Vagina (tissue), 2 donors: ENCODE measurements at regions not wholly inside any gene's neighbourhood (a gene's known extent, or its start where the extent isn't known, plus 50 kb on each side); places are given as distances from the start of the nearest gene placed in this dataset.

ENCODE experiments used
- DNase-seq, 2 donors: peaks; one replicate each; pipeline ENCODE4 v3.0.0-alpha.2; 2017; ENCODE audit errors: extremely low spot score in 2 of 2
- H3K27ac ChIP-seq: fragments of 200-600 bp; sonication (generic); one replicate; pipeline ENCODE4 v1.5.1; 2019
- H3K27me3 ChIP-seq: fragments of 200-600 bp; sonication (generic); one replicate; pipeline ENCODE4 v1.5.1; 2019
- H3K36me3 ChIP-seq, 2 donors: fragments of 200-600 bp; sonication (generic); one replicate each; pipeline ENCODE4 v1.5.1; 2017 to 2019
- H3K4me1 ChIP-seq: fragments of 200-600 bp; sonication (generic); one replicate; pipeline ENCODE4 v1.5.1; 2019
- H3K4me3 ChIP-seq, 2 donors: fragments of 200-600 bp; sonication (generic); 1 replicate in 1 of 2; 2 replicates in 1 of 2; pipeline ENCODE4 v1.5.1; 2016 to 2019
- H3K9me3 ChIP-seq: fragments of 200-600 bp; sonication (generic); one replicate; pipeline ENCODE4 v1.5.1; 2019
- CTCF ChIP-seq, 3 experiments: fragments of 450-650 bp in 2 of 3; fragments of 200-600 bp in 1 of 3; sonication (generic) in 1 of 3; IDR thresholded peaks; one replicate each; pipeline ENCODE4 v1.5.1; 2017 to 2019; ENCODE audit warnings: antibody characterized with exemption in 3 of 3, mild to moderate bottlenecking in 2 of 3, moderate library complexity in 2 of 3
- POLR2A ChIP-seq, 2 donors: fragments of 450-650 bp; IDR thresholded peaks; one replicate each; pipeline ENCODE4 v1.6.1; 2017; ENCODE audit warnings: antibody characterized with exemption in 2 of 2, mild to moderate bottlenecking in 2 of 2, moderate library complexity in 2 of 2
- POLR2AphosphoS5 ChIP-seq, 2 donors: sonication (generic); formaldehyde crosslinking; IDR thresholded peaks; one replicate each; pipeline ENCODE4 v1.9.0; 2017; ENCODE audit warnings: antibody characterized with exemption in 2 of 2, mild to moderate bottlenecking in 2 of 2, low read depth in 1 of 2; ENCODE audit not compliant: insufficient read depth in 1 of 2
- intact Hi-C: fragments of 100-400 bp; cut with DNase I; formaldehyde crosslinking; loops from one replicate; pipeline ENCODE4 v1.15.1; 2023

- TF ChIP-seq POLR2AphosphoS5 (IDR thresholded peaks at IDR 0.05; ENCODE audit: insufficient read depth in 1 of 2, low read depth in 1 of 2) (no peak), CTCF (IDR thresholded peaks at IDR 0.05) (no peak), POLR2A (IDR thresholded peaks at IDR 0.05) (no peak)
- no peaks in the 10 kb centered on the region for H3K27me3 ChIP-seq
These were observed 103.5 kb upstream of the PTCH1 start for GRCh38 chr9:95620314-95620713.

GRCh38 chr9:95615246-95615645 lies 98.5 kb upstream of the PTCH1 start:
- intact Hi-C loops: no loop called here
- Histone ChIP-seq H3K27me3 (no peaks in the 10 kb centered on the region), H3K9me3 (no peaks in the 10 kb centered on the region), H3K4me3 (no peak overlapping the region), H3K4me1 (no peaks in the 10 kb centered on the region), H3K27ac (no peak overlapping the region), H3K36me3 (no peaks in the 10 kb centered on the region)
- TF ChIP-seq CTCF (IDR thresholded peaks at IDR 0.05) (no peak), POLR2AphosphoS5 (IDR thresholded peaks at IDR 0.05; ENCODE audit: insufficient read depth in 1 of 2, low read depth in 1 of 2) (no peak), POLR2A (IDR thresholded peaks at IDR 0.05) (no peak)
- no peak for DNase-seq

More at GRCh38 chr9:95620314-95620713, 103.5 kb upstream of the PTCH1 start:
- Histone ChIP-seq H3K4me1 (no peaks in the 10 kb centered on the region), H3K9me3 (no peaks in the 10 kb centered on the region), H3K27ac (no peak overlapping the region), H3K36me3 (no peaks in the 10 kb centered on the region), H3K4me3 (no peak overlapping the region)
- DNase-seq: no peak
- intact Hi-C loops: no loop called here

GRCh38 chr9:95613670-95614069 lies 96.9 kb upstream of the PTCH1 start:
- TF ChIP-seq CTCF (IDR thresholded peaks at IDR 0.05): no peak
- no peak for TF ChIP-seq POLR2AphosphoS5 (IDR thresholded peaks at IDR 0.05; ENCODE audit: insufficient read depth in 1 of 2, low read depth in 1 of 2)
- TF ChIP-seq POLR2A (IDR thresholded peaks at IDR 0.05): no peak
- no peak overlapping the region for H3K4me3 ChIP-seq
- H3K27me3 ChIP-seq: no peaks in the 10 kb centered on the region
- no peaks in the 10 kb centered on the region for H3K4me1 ChIP-seq
- intact Hi-C loops: no loop called here
- no peaks in the 10 kb centered on the region for H3K9me3 ChIP-seq
- no peak overlapping the region for H3K27ac ChIP-seq
- H3K36me3 ChIP-seq: no peaks in the 10 kb centered on the region
- no peak for DNase-seq

GRCh38 chr9:95611354-95611753 lies 94.6 kb upstream of the PTCH1 start:
- Histone ChIP-seq H3K27me3 (no peaks in the 10 kb centered on the region), H3K27ac (no peak overlapping the region), H3K36me3 (no peaks in the 10 kb centered on the region), H3K4me1 (peaks cover 2% of the 10 kb centered on the region), H3K4me3 (no peak overlapping the region), H3K9me3 (no peaks in the 10 kb centered on the region)
- intact Hi-C loops: no loop called here
- TF ChIP-seq POLR2AphosphoS5 (IDR thresholded peaks at IDR 0.05; ENCODE audit: insufficient read depth in 1 of 2, low read depth in 1 of 2): no peak
- TF ChIP-seq POLR2A (IDR thresholded peaks at IDR 0.05): no peak
- no peak for DNase-seq

GRCh38 chr9:95610006-95610785 lies 93.4 kb upstream of the PTCH1 start:
- no peaks in the 10 kb centered on the region for H3K36me3 ChIP-seq
- intact Hi-C loops: no loop called here

More at GRCh38 chr9:95610006-95610785, 93.4 kb upstream of the PTCH1 start:
- H3K9me3 ChIP-seq: no peaks in the 10 kb centered on the region
- H3K4me1 ChIP-seq: peaks cover 8% of the 10 kb centered on the region
- H3K27ac ChIP-seq: no peak overlapping the region
- no peak for TF ChIP-seq POLR2AphosphoS5 (IDR thresholded peaks at IDR 0.05; ENCODE audit: insufficient read depth in 1 of 2, low read depth in 1 of 2)
- TF ChIP-seq CTCF (IDR thresholded peaks at IDR 0.05): no peak
- no peak for TF ChIP-seq POLR2A (IDR thresholded peaks at IDR 0.05)
- no peak for DNase-seq
- no peak overlapping the region for H3K4me3 ChIP-seq
- no peaks in the 10 kb centered on the region for H3K27me3 ChIP-seq
